H9 (cell line): ENCODE measurements at regions not wholly inside any gene's neighbourhood (a gene's known extent, or its start where the extent isn't known, plus 50 kb on each side); places are given as distances from the start of the nearest gene placed in this dataset.

Experiments
- DNase-seq: peaks from one replicate; pipeline ENCODE4 v3.0.0-alpha.2; 2017
- H2AFZ ChIP-seq: one replicate; pipeline ENCODE4 v1.6.1; 2013; ENCODE audit warnings: mild to moderate bottlenecking, low read length, control low read depth, moderate library complexity
- H2AK5ac ChIP-seq: 2 replicates; pipeline ENCODE4 v1.6.1; 2013; ENCODE audit warnings: low read length, control low read depth, mixed read lengths; ENCODE audit not compliant: insufficient read length
- H2BK120ac ChIP-seq: one replicate; pipeline ENCODE4 v1.6.1; 2013; ENCODE audit warnings: low read depth, mild to moderate bottlenecking, low read length, control low read depth, inconsistent platforms; ENCODE audit not compliant: poor library complexity, severe bottlenecking
- H2BK12ac ChIP-seq: 2 replicates; pipeline ENCODE4 v1.6.1; 2013; ENCODE audit warnings: low read length, control low read depth, mixed read lengths, low read depth; ENCODE audit not compliant: insufficient read length
- H2BK15ac ChIP-seq: 2 replicates; pipeline ENCODE4 v1.6.1; 2013; ENCODE audit warnings: low read depth, low read length, control low read depth
- H2BK20ac ChIP-seq: one replicate; pipeline ENCODE4 v1.6.1; 2013; ENCODE audit warnings: low read depth, mild to moderate bottlenecking, low read length, control low read depth, inconsistent platforms; ENCODE audit not compliant: poor library complexity, severe bottlenecking
- H2BK5ac ChIP-seq: 2 replicates; pipeline ENCODE4 v1.6.1; 2013; ENCODE audit warnings: low read length, control low read depth, mixed read lengths; ENCODE audit not compliant: insufficient read length
- H3K14ac ChIP-seq: 2 replicates; pipeline ENCODE4 v1.6.1; 2013; ENCODE audit warnings: low read length, control low read depth; ENCODE audit not compliant: insufficient read depth
- H3K18ac ChIP-seq: 2 replicates; pipeline ENCODE4 v1.6.1; 2013; ENCODE audit warnings: low read depth, mild to moderate bottlenecking, mixed read lengths, low read length, control low read depth; ENCODE audit not compliant: insufficient read length
- H3K23ac ChIP-seq: 2 replicates; pipeline ENCODE4 v1.6.1; 2013; ENCODE audit warnings: low read length, control low read depth, mixed read lengths, low read depth; ENCODE audit not compliant: insufficient read length
- H3K23me2 ChIP-seq: 2 replicates; pipeline ENCODE4 v1.6.1; 2013; ENCODE audit warnings: low read depth, mild to moderate bottlenecking, mixed read lengths, low read length, control low read depth; ENCODE audit not compliant: insufficient read length, poor library complexity, severe bottlenecking
- H3K27ac ChIP-seq: 2 replicates; pipeline ENCODE4 v1.5.1; 2013; ENCODE audit warnings: low read length, control low read depth, mixed read lengths, low read depth; ENCODE audit not compliant: insufficient read length
- H3K27me3 ChIP-seq: 2 replicates; pipeline ENCODE4 v1.6.1; 2013; ENCODE audit warnings: low read length, control low read depth, inconsistent platforms; ENCODE audit not compliant: insufficient read depth
- H3K4ac ChIP-seq: 2 replicates; pipeline ENCODE4 v1.6.1; 2013; ENCODE audit warnings: low read depth, mild to moderate bottlenecking, control low read depth, inconsistent platforms, low read length, moderate library complexity
- H3K4me1 ChIP-seq: 2 replicates; pipeline ENCODE4 v1.6.1; 2013; ENCODE audit warnings: low read length, control low read depth, inconsistent platforms; ENCODE audit not compliant: insufficient read depth
- H3K4me2 ChIP-seq: 2 replicates; pipeline ENCODE4 v1.6.1; 2013; ENCODE audit warnings: low read length, control low read depth, mixed read lengths; ENCODE audit not compliant: insufficient read length, insufficient read depth
- H3K56ac ChIP-seq: 2 replicates; pipeline ENCODE4 v1.6.1; 2013; ENCODE audit warnings: low read depth, mild to moderate bottlenecking, mixed read lengths, low read length, control low read depth; ENCODE audit not compliant: insufficient read length
- H3K79me1 ChIP-seq: 2 replicates; pipeline ENCODE4 v1.6.1; 2013; ENCODE audit warnings: low read depth, mild to moderate bottlenecking, moderate library complexity, low read length, control low read depth, inconsistent platforms; ENCODE audit not compliant: insufficient read depth, poor library complexity, severe bottlenecking
- H3K79me2 ChIP-seq: 2 replicates; pipeline ENCODE4 v1.6.1; 2013; ENCODE audit warnings: low read length, control low read depth, inconsistent platforms; ENCODE audit not compliant: insufficient read depth
- H3K9ac ChIP-seq: 2 replicates; pipeline ENCODE4 v1.6.1; 2013; ENCODE audit warnings: low read length, control low read depth, mixed read lengths; ENCODE audit not compliant: insufficient read length; ENCODE audit errors: extremely low read depth
- H3K9me3 ChIP-seq: one replicate; pipeline ENCODE4 v1.6.1; 2013; ENCODE audit warnings: low read depth, low read length, inconsistent platforms; ENCODE audit not compliant: control insufficient read depth
- H3T11ph ChIP-seq: one replicate; pipeline ENCODE4 v1.6.1; 2013; ENCODE audit warnings: mild to moderate bottlenecking, low read length, control low read depth, inconsistent platforms
- H4K20me1 ChIP-seq: one replicate; pipeline ENCODE4 v1.6.1; 2013; ENCODE audit not compliant: control insufficient read depth, insufficient read length, insufficient read depth
- H4K5ac ChIP-seq: 2 replicates; pipeline ENCODE4 v1.6.1; 2013; ENCODE audit warnings: low read depth, mild to moderate bottlenecking, mixed read lengths, low read length, control low read depth; ENCODE audit not compliant: insufficient read length
- H4K8ac ChIP-seq: replicated peaks from 2 replicates; pipeline ENCODE4 v1.6.1; 2013; ENCODE audit warnings: low read length, control low read depth, mixed read lengths, low read depth; ENCODE audit not compliant: insufficient read length
- H4K91ac ChIP-seq: 2 replicates; pipeline ENCODE4 v1.6.1; 2013; ENCODE audit warnings: low read depth, mild to moderate bottlenecking, moderate library complexity, mixed read lengths, low read length, control low read depth; ENCODE audit not compliant: insufficient read length
- H3K27ac Mint-ChIP-seq, 3 experiments: 2 replicates in 2 of 3; 3 replicates in 1 of 3; pipeline ENCODE4 v1.8.0; 2020 to 2021; ENCODE audit warnings: mixed read lengths in 3 of 3, mild to moderate bottlenecking in 1 of 3, moderate library complexity in 1 of 3
- H3K27me3 Mint-ChIP-seq: 2 replicates; pipeline ENCODE4 v1.8.0; 2021; ENCODE audit warnings: low read depth, mild to moderate bottlenecking, moderate library complexity, mixed read lengths
- H3K36me3 Mint-ChIP-seq, 3 experiments: 2 replicates in 2 of 3; 3 replicates in 1 of 3; pipeline ENCODE4 v1.8.0; 2020 to 2021; ENCODE audit warnings: low read depth in 3 of 3, mixed read lengths in 3 of 3; ENCODE audit not compliant: insufficient read depth in 1 of 3
- H3K4me1 Mint-ChIP-seq, 2 experiments: 2 replicates each; pipeline ENCODE4 v1.8.0; 2020; ENCODE audit warnings: mixed read lengths in 2 of 2
- H3K4me3 Mint-ChIP-seq, 2 experiments: 2 replicates in 1 of 2; 3 replicates in 1 of 2; pipeline ENCODE4 v1.8.0; 2020 to 2021; ENCODE audit warnings: mild to moderate bottlenecking in 2 of 2, mixed read lengths in 2 of 2, moderate library complexity in 1 of 2
- H3K9me3 Mint-ChIP-seq, 2 experiments: 2 replicates in 1 of 2; 3 replicates in 1 of 2; pipeline ENCODE4 v1.8.0; 2020; ENCODE audit warnings: mild to moderate bottlenecking in 2 of 2, mixed read lengths in 2 of 2, moderate library complexity in 1 of 2
- TF ChIP-seq, protein P1 (sequence below): fragments of 200-600 bp; sonication (generic); conservative IDR thresholded peaks from 3 replicates; pipeline ENCODE4 v1.8.0; 2021; ENCODE audit warnings: antibody characterized with exemption, mild to moderate bottlenecking

GRCh38 chr5:153222936-153223335, 267.5 kb upstream of the GRIA1 start:
- Histone ChIP-seq H4K20me1 (no peaks in the 10 kb centered on the region), H3K18ac (no peak overlapping the region), H2BK120ac (no peak overlapping the region), H3K79me1 (no peaks in the 10 kb centered on the region), H3K14ac (no peak overlapping the region), H3K4ac (no peak overlapping the region), H3K9ac (no peak overlapping the region), H3K4me2 (no peak overlapping the region), H3K27ac (no peak overlapping the region), H2BK5ac (no peak overlapping the region), H3K79me2 (no peaks in the 10 kb centered on the region), H4K8ac (no peak overlapping the region), H2AFZ (no peak overlapping the region), H4K91ac (no peak overlapping the region), H3K4me1 (no peaks in the 10 kb centered on the region), H3K27me3 (no peaks in the 10 kb centered on the region), H3K23ac (no peak overlapping the region), H3K56ac (no peak overlapping the region), H4K5ac (no peak overlapping the region), H3K23me2 (no peaks in the 10 kb centered on the region), H3T11ph (no peak overlapping the region), H2BK15ac (no peak overlapping the region), H2BK20ac (no peak overlapping the region), H2BK12ac (no peak overlapping the region), H2AK5ac (no peak overlapping the region), H3K9me3 (no peaks in the 10 kb centered on the region)
- TF ChIP-seq, protein P1, sequence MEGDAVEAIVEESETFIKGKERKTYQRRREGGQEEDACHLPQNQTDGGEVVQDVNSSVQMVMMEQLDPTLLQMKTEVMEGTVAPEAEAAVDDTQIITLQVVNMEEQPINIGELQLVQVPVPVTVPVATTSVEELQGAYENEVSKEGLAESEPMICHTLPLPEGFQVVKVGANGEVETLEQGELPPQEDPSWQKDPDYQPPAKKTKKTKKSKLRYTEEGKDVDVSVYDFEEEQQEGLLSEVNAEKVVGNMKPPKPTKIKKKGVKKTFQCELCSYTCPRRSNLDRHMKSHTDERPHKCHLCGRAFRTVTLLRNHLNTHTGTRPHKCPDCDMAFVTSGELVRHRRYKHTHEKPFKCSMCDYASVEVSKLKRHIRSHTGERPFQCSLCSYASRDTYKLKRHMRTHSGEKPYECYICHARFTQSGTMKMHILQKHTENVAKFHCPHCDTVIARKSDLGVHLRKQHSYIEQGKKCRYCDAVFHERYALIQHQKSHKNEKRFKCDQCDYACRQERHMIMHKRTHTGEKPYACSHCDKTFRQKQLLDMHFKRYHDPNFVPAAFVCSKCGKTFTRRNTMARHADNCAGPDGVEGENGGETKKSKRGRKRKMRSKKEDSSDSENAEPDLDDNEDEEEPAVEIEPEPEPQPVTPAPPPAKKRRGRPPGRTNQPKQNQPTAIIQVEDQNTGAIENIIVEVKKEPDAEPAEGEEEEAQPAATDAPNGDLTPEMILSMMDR, result no peak
- Mint-ChIP-seq H3K27ac (no peak overlapping the region), H3K36me3 (peaks cover 0 to 4% (median 1%) of the 10 kb centered on the region in 3 experiments; a peak in 3 of 7 replicates), H3K4me3 (no peak overlapping the region), H3K9me3 (peaks cover 9 to 22% of the 10 kb centered on the region in 2 experiments), H3K27me3 (no peaks in the 10 kb centered on the region), H3K4me1 (no peaks in the 10 kb centered on the region)
- DNase-seq, result no peak
